ENCODE measurements at regions not wholly inside any gene's neighbourhood (a gene's known extent, or its start where the extent isn't known, plus 50 kb on each side); places are given as distances from the start of the nearest gene placed in this dataset.

- no peak for TF ChIP-seq POLR2A (IDR thresholded peaks at IDR 0.05)
- TF ChIP-seq CTCF (IDR thresholded peaks at IDR 0.05) = no peak
- TF ChIP-seq POLR2AphosphoS5 (IDR thresholded peaks at IDR 0.05; ENCODE audit: insufficient read depth in 1 of 2, low read depth in 1 of 2) = peak in 1 of 2 donors; percentile 37
Observed at GRCh38 chr11:104531894-104532293, 366.4 kb downstream of the CASP12 start.
